HUDEP-2 (cell line): ENCODE measurements at regions not wholly inside any gene's neighbourhood (a gene's known extent, or its start where the extent isn't known, plus 50 kb on each side); places are given as distances from the start of the nearest gene placed in this dataset.

ENCODE experiments used
- DNase-seq, 76 experiments: peaks; one replicate each; lab custom pipeline; 2025; ENCODE audit not compliant: unreplicated experiment in 76 of 76; lab: John Stamatoyannopoulos, UW

DNA sequence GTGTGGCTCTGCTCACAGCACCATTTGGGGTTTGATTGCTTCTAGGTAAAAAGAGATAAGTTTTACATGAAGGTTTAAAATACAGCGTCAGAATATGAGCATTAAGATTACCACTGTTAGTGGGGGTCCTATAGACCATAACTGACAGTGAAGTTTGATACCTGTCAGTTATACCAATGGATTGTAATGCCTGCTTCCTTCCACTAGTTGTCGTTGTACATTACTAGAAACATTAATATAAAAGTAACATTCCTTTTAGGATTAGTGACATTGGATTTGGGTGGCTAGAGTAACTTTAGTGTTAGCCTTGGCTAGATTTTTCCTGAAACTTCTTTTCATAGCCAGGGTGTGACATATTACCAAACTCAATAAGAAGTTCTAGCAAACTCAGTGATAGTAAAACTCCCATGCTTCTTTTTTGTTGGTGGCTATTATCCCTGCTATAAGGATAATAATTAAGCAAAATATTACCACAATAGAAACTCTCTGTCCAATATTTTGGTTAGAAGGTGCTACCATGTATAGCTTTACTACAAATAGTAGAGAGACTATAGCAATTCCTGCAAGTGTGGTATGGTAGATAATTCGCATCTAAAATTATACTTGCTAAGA lies 57.1 kb downstream of the FAM181B start:
- DNase-seq: no peak

DNA sequence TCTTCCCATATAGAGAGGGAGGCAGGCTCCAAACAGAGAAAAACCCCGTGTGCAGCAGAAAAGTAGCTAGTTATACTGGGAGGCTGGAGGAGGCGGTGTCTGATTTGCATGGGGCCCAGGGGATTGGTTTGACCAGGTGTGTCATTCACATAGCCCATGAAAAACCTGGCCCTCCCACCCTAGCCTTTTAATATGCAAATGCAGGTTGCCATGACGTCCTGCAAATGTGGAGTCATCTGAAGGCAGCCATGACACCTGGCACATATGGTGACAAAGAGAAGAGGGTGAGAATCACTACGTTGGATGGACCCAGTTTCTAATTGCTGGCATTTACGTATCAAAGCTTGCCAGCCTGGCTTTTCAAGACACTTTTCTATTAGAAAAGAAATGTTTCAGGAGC lies 57.8 kb downstream of the FAM181B start:
- no peak for DNase-seq

DNA sequence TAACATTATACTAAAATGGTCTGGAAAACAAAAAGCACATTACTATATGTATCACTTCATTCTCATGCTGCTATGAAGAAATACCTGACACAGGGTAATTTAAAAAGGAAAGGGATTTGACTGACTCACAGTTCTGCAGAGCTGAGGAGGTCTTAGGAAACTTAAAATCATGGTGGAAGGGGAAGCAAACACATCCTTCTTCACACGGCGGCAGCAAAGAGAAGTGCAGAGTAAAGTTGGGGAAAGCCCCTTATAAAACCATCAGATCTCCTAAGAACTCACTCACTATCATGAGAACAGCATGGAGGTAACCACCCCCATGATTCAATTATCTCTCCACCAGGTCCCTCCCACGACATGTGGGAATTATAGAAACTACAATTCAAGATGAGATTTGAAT lies 60.0 kb downstream of the FAM181B start:
- no peak for DNase-seq

DNA sequence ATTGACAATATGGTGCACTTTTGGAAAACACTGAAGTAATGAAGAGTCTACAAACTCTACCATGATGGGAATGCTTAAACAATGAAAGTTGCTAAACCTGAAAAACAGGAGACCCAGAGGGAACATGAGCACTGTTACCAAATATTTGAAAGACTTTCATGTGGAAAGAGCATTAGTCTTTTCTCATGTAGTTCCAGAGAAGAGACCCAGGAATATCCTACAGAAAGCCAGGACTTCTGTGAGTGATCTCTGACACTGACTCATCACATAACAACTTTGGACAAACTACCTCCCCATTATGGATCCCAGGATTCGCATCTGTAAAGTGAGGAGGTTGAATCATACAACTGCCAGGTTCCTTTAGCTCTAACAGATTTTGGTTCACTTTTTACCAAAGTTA lies 62.2 kb downstream of the FAM181B start:
- no peak for DNase-seq

DNA sequence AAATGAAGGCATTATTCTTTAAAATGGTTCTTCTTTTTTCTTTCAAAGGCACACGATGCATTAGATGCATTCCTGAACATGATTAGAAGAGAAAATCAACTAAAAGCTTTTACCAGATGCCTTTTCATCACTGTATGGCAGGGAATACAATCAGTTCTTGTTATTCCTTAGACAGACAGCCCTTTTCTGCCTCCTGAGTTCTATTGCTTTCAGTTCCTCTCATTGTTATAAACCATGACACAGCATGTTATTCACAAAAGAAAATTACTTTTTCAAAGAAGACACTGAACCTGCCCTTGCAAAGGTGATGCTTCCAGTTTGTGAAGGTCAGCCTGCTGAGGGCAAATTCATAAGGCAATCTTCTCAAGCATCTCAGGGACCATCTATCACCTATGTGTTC lies 70.1 kb downstream of the FAM181B start:
- no peak for DNase-seq

DNA sequence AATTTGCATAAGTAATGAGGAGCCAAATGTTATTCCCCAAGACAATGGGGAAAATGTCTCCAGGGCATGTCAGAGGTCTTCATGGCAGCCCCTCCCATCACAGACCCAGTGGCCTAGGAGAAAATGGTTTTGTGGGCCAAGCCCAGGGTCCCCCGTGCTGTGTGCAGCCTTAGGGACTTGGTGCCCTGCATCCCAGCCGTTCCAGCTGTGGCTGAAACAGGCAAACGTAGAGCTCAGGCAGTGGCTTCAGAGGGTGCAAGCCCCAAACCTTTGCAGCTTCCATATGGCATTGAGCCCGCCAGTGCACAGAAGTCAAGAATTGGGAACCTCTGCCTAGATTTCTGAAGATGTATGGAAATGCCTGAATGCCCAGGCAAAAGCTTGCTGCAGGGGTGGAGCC lies 79.9 kb downstream of the FAM181B start:
- DNase-seq: no peak

DNA sequence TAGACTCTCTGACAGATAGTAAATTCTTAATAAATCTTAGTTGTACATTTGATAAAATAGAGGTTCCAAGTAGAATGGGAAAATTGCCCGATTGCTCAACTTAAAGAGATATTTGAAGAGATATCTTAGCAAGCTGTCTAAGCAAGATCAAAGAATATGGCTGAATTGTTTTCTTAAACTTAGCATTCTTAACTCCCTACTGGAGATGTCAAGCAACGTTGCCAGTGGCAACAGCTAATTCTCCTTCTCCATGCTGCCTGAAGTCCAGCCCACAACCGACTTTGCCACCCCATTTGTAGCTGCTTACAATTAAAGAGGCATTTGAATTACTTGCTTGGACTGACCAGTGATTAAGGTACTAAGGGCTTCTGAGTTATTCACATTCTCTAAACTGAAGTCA lies 94.4 kb downstream of the FAM181B start:
- no peak for DNase-seq

DNA sequence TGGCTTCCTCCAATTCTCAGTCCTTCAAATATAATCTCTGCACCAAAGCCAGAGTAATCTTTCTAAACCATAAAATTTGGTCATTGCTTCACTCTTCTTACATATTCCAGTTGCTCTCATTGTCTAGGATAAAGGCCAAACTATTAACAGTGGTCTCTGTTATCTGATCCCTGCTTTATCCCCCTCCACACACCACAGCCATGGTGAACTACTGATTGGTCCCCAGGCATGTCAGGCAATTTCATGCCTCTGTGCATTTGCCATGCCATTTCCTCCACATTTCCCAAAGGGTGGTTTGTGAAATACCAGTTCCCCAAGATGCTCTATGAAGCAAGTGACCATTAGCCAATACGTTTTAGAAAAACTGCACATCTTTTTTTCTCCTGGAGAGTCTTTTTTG lies 97.0 kb downstream of the FAM181B start:
- DNase-seq: no peak

DNA sequence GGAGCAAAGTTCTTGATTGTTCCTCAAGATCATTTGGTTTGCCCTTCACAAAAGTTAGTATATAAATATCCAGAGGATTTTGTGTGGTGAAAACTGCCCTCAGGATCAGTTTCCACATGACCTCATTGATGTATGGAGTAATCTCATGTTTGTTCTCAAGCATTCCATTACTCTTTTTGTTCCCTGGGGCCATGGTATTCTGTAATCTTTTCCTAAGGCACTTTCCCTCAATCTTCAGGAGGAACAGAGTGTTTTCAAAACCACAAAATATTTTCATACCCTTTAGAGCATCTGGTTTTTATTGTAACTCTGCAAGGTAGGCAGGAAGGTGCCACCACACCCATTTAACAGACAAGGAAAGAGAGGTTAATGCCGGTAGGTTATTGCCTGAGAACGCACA lies 99.6 kb downstream of the FAM181B start:
- DNase-seq: no peak

DNA sequence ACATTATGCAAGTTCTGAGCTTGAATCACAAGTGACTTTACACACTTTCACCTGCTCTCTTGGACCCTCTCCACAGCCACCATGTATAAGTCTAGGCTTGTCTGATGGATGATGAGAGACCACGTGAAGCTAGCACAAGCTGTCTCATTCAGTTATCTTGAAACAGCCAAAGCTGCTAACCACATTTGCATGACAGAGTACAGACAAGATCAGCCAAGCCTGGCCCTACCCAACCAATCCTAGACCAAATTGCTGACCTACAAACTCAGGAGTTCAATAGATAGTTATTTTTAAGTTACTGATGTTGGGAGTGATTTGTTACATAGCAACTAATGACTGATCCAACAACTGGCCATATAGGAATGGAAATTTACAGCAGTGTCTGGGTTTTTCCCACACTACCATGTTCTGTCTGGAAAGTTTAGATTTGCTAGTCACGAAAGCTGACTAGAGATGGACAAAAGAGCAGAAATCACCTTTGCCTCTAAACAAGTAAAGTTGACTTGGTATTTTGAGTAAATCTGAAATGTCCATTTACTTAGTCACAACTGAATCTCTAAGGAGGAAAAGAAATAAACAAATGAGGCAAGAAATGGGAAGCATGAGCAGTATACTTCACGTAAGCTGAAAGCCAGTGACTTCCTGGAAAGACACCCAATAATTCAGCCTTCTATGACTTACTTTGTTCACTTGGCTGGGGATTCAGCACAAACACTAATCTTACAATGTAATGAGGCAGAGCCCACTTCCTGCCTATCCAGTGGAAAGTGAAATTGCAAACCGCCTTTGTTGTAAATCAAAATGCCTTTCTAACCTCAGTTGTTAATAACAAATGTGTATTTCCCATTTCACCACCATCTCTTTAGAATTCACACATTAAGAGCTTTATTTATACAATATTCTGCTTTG lies 101.7 kb downstream of the FAM181B start:
- DNase-seq: peak in 1 of 76 experiments; percentile 15

DNA sequence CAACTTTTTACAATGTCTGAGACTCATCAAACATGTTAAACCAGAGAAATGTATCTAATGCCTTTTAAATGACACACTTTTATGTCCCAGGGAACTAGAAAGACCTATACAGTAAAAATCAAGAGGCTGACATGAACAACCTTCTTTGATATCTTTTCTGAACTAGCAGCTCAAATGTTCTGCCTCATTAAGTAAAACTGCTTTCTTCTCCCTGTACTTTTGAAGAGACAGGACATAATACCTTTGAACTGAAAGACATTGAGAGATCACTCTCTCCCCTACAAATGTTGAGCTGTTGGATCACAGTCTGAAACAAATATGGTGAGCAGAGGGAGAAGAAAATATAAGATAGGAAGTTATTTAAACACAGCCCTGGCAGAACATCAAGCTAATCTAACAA lies 123.0 kb downstream of the FAM181B start:
- no peak for DNase-seq

DNA sequence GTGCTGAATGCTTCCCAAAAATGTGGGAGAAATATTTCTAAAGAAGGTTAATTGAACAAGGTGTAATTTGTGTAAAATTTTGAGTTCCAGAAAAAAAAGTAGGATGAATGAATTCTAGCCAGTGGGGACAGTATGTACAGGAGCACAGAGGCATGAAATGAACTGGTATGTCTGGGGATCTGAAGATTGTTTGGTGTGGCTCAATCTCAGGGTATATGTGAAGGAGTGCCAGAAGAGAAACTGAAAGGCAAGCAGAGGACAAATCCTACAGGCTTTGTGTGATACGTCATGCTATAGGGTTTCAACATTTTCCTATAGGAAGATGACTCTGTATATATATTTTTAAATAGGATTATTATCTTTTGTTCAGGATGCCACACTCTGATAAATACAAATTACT lies 126.9 kb downstream of the FAM181B start:
- no peak for DNase-seq

DNA sequence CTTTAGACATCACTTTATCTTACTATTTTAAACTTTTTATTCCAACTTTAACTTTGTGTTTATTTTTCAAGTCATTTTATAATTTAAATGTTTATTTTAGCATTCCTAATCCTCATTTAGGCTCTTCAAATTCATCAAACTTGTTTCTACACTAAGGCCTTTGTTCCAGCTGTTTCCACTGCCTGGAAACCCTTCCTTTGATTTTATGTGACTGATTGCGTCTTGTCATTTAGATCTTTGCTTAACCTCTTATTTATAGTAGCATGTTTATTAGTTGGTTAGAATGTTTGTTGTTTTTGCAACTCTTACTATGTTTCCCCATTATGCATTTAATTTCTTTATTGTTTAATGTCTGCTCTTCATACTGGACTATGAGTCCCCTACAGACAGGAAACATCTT lies 132.0 kb downstream of the FAM181B start:
- DNase-seq: no peak

DNA sequence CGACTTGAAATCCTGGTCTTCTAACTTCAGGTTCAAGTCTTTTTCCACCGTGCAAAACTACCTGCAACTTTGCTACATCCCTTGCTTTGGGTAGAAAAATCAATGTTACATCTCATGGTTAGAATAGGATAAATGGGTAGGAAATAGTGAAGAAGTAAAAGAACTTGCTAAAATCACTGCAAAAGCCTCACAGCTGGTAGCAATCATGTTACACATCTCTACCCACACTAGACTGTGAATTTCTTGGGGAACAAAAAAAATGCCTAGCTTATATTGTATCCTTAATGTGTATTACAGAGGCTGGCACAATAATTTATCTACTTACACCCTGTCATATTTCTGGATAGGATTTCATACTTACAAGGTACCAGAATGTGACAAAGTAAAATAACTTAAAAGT lies 133.8 kb downstream of the FAM181B start:
- DNase-seq: no peak

DNA sequence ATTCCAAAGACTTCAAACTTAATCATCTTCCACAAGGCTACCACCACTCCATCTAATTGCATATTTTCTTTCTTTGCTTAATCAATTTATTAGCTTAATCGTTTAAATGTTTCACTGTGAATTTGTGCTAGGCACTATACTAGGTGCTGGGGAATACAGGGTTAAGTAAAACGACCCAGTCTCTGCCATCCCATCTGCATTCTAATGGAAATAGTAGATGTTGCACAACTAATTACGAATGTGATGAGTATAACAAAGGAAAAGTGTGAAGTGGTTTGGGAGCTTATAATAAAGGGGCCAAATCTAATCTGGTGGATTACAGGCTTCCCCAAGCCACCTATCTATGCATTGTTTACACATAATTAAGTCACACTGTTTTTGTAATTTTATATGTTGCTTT lies 147.1 kb downstream of the FAM181B start:
- no peak for DNase-seq

DNA sequence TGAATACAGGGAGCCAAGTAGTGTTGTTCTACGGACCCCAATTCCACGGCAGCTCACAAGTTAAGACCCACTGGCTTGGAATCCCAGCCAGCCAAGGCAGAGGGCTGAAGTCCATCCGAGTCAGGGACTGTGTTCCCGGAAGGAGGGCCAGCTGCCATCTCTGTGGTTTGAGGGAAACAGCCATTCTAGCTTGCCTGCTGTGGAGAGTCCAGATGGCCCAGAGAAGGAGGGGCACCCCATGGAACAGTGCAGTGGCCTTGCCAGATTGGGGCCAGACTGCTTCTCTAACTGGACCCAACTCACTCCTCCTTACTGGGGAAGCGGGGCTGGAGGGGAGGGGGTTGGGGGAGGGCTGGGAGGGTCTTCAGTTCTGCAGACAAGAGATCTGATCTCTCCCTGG lies 156.4 kb downstream of the FAM181B start:
- DNase-seq: no peak

DNA sequence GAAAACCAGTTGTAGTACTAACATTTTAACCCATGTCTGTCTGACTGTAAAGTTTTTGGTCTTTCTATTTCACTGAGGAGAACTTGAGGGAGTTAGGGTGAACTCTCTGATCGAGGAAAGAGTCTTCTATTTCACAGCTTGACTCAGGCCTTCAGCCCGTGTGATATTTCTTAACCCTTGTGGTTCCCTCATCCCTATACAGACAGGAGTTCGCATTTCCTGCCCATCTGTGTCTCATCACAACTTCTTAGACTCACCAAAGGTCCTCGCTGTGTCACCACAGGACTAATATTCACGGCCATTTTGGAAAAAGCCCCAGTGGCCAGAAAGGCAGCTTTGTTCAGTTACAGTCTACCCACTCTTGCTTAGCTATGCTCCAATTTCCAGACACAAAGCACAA lies 172.8 kb downstream of the FAM181B start:
- no peak for DNase-seq

DNA sequence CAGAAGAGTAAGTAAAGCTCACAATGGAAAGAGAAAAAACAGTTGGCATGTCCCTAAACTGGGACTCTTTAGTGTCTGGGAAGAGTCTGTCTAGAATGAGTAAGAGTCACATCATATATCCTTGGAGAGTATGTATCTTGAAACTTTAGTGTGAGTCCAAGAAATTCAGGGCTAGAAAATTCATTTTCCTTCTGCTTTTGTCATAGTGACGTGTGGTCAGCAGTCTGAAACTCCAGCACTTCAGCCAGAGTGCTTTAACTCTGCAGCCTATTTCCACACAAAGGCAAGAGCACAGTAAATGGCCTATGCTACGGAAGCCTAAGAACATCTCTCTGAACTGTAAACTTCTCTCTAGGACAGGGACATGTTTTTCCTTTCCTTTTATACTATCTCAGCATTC lies 174.1 kb downstream of the FAM181B start:
- DNase-seq: no peak

DNA sequence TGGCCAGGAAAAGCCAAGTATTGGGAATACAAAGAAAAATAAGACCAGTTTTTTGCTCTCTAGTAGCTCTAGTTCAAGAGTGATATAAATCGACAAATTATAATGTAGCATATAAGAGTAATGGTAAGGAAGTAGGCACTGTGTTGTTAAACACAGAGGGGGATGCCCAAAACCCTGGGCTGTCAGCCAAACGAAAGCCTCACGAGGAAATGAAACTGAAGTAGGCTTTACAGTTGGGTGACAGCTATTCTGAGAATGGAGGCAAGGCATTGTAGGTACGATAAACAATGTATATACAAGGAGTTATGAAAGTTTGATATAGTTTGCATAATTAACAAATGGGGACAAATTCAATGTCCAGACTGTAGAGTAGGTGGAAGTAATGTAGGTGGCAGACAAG lies 176.4 kb downstream of the FAM181B start:
- DNase-seq: peak in 1 of 76 experiments; percentile 8

DNA sequence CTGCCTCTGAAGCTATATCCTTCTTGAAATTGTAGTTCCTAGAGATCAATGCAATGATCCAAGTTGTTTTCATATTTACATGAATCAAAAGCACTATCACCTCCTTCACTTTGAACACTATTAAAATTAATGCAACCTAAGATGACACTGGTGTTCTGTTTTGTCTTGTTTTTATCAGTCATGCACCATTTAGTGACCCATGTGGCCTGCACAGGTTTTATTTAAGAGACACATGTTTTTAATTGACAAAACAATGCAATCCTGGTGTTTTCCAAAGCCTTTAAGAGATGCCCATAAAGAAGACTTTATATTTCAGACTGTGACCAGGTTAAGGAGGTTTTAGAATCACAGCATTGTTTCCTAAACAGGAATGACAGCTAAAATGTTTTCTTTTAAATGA lies 177.5 kb downstream of the FAM181B start:
- DNase-seq: no peak

DNA sequence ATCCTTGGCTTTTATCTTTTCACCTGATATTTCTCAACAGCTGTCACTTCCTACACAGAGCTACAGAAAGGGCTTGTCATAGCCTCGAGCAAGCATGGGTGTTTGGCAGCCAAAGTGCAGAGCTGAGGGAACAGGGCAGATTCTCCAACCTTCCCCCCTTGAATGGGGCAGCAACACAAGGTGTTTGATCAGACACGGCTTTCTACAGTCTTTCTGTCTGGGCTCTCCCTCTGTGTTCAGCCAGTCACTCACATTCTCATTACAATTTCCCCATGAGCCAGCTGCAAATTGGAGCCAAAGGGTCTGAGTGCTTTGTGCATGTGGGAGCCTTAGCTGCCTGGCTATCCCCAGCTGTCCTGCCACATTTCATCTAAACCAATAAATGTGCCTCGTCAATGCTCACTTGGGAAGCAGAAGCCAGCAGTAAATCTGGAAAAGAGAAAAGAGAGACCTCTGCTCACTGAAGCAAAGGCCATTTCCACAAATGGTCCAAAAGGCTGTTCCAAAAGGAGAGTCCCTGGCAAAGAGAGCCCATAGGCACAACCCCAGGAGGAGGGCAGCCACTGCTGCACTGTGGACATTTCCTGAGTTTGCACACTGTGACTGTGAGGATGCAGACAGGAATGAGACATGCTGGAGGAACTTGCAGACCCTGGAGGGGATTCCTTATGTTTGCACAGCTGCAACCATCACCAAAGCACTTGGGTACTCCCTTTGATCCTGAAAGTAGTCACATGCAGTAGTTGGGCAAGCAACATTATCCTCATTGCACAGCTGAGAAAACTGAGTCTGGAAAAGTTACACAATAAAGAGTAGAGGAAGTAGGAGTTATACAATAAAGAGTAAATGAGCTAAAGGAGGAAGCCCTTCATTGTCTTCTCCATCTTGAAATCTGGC lies 186.8 kb downstream of the FAM181B start:
- no peak for DNase-seq
